NB4 (cell line): ENCODE measurements at regions not wholly inside any gene's neighbourhood (a gene's known extent, or its start where the extent isn't known, plus 50 kb on each side); places are given as distances from the start of the nearest gene placed in this dataset.

Experiments used
- DNase-seq: peaks from one replicate; pipeline ENCODE4 v3.0.0; 2010; ENCODE audit warnings: low read depth
- H3K4me3 ChIP-seq: one replicate; pipeline ENCODE4 v1.5.1; 2011; ENCODE audit warnings: mild to moderate bottlenecking, low read depth, low read length, moderate library complexity
- CTCF ChIP-seq: IDR thresholded peaks from one replicate; pipeline ENCODE4 v1.5.1; 2012; ENCODE audit warnings: low read depth, low read length
- MAX ChIP-seq: IDR thresholded peaks from 2 replicates; pipeline ENCODE4 v1.6.1; 2011; ENCODE audit warnings: low read depth, low read length
- MYC ChIP-seq: IDR thresholded peaks from 2 replicates; pipeline ENCODE4 v1.6.1; 2011; ENCODE audit warnings: low read depth, low read length
- POLR2A ChIP-seq: IDR thresholded peaks from 2 replicates; pipeline ENCODE4 v1.6.1; 2011; ENCODE audit warnings: mild to moderate bottlenecking; ENCODE audit not compliant: insufficient read length; ENCODE audit errors: extremely low read depth

- no peak overlapping the region for H3K4me3 ChIP-seq
- TF ChIP-seq CTCF: no peak
- TF ChIP-seq MYC: no peak
- TF ChIP-seq MAX: no peak
- no peak for TF ChIP-seq POLR2A
- DNase-seq: no peak
These were observed 101.6 kb upstream of the KCND2 start for GRCh38 chr7:120171406-120171805.

GRCh38 chr7:120180221-120180620 lies 92.8 kb upstream of the KCND2 start:
- no peak for DNase-seq

GRCh38 chr7:120181499-120181898 lies 91.5 kb upstream of the KCND2 start:
- no peak for DNase-seq
- H3K4me3 ChIP-seq: no peak overlapping the region
- TF ChIP-seq MAX: no peak
- TF ChIP-seq POLR2A: no peak
- no peak for TF ChIP-seq CTCF
- TF ChIP-seq MYC: no peak

More at GRCh38 chr7:120180221-120180620, 92.8 kb upstream of the KCND2 start:
- no peak for TF ChIP-seq MAX
- H3K4me3 ChIP-seq: no peak overlapping the region

- TF ChIP-seq MAX: no peak
- no peak for DNase-seq
- no peak overlapping the region for H3K4me3 ChIP-seq
These were observed 88.1 kb upstream of the KCND2 start for GRCh38 chr7:120184866-120185265.

GRCh38 chr7:120185940-120186682 lies 86.9 kb upstream of the KCND2 start:
- no peak for DNase-seq
- no peak overlapping the region for H3K4me3 ChIP-seq
- TF ChIP-seq CTCF: no peak
- TF ChIP-seq POLR2A: no peak
- TF ChIP-seq MYC: no peak
- TF ChIP-seq MAX: no peak

- no peak overlapping the region for H3K4me3 ChIP-seq
- DNase-seq: no peak
- TF ChIP-seq POLR2A (no peak), MYC (no peak), MAX (no peak), CTCF (no peak)
These were observed 86.3 kb upstream of the KCND2 start for GRCh38 chr7:120186688-120187087.
